Activated T-cell treated with anti-CD3 and anti-CD28 coated beads, Interleukin-2, amount 50 U/mL, for 4 hours (primary cell): ENCODE measurements at regions not wholly inside any gene's neighbourhood (a gene's known extent, or its start where the extent isn't known, plus 50 kb on each side); places are given as distances from the start of the nearest gene placed in this dataset.

Experiments
- ATAC-seq, 2 donors: fragments of 200-7000 bp; cut with Tn5 transposase; one replicate each; pipeline ENCODE4 v1.10.0; 2021
- DNase-seq: peaks from one replicate; pipeline ENCODE4 v3.0.0-alpha.2; 2020
- H3K27me3 Mint-ChIP-seq: one replicate; pipeline ENCODE4 v1.8.0; 2021; ENCODE audit warnings: low read depth, mixed read lengths
- H3K36me3 Mint-ChIP-seq: one replicate; pipeline ENCODE4 v1.8.0; 2022; ENCODE audit warnings: mixed read lengths; ENCODE audit not compliant: insufficient read depth
- H3K4me1 Mint-ChIP-seq: one replicate; pipeline ENCODE4 v1.8.0; 2021; ENCODE audit warnings: low read depth, mixed read lengths
- H3K4me3 Mint-ChIP-seq: one replicate; pipeline ENCODE4 v1.8.0; 2021; ENCODE audit warnings: mild to moderate bottlenecking, moderate library complexity, mixed read lengths
- H3K9me3 Mint-ChIP-seq: one replicate; pipeline ENCODE4 v1.8.0; 2021; ENCODE audit warnings: mixed read lengths

DNA sequence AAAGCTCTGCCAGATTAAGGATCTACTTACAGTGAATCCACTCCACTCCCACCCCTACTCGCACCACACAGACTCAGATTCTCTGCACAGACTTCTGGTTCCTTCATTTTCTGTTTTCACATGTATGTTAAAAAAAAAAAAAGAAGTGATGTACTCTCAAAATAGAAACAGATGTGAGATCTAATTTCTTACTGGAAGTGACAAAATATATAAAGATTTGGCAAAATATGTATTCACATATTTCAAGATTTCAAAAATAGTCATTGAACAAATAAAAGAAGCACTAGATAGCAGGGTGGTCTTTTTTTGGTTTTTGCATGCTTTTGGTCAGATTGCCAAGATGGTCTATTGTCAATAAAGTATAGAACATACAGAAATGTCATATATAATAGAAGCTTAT is 379.2 kb downstream of the TMEM167A start:
- Mint-ChIP-seq H3K27me3 (no peaks in the 10 kb centered on the region), H3K4me3 (no peak overlapping the region), H3K36me3 (no peaks in the 10 kb centered on the region), H3K9me3 (no peaks in the 10 kb centered on the region), H3K4me1 (no peaks in the 10 kb centered on the region)
- DNase-seq (no peak), ATAC-seq (no peak)

DNA sequence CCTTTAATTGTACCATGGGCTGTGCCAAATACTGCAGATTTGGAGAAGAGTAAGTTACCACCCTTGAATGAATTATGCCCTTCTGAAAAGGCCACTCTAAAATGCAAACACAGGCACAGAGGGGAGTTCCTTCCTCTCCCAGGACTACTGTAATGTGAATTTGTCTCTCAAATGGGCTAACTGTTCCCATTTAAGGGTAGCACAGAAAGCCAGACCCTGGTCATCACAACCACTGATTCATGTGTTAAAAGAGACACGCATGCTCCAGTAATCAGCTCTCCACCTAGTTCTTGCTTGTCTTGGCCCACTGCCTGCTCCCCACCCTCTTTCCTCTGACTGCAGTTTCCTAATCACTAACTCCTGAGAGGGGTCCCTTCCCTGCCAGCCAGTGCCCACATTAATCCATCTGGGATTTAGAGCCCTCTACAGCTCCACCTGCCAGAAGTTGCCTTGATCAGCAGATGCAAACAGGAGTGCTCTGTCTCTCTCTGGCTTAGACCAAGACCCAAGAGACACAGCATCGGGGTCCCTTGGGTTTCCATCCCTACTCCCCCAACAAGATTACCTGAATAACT is 382.4 kb downstream of the TMEM167A start:
- H3K4me1 Mint-ChIP-seq = no peaks in the 10 kb centered on the region
- ATAC-seq = no peak
- no peak for DNase-seq
- H3K36me3 Mint-ChIP-seq = no peaks in the 10 kb centered on the region
- no peak overlapping the region for H3K4me3 Mint-ChIP-seq
- H3K9me3 Mint-ChIP-seq = no peaks in the 10 kb centered on the region
- no peaks in the 10 kb centered on the region for H3K27me3 Mint-ChIP-seq

DNA sequence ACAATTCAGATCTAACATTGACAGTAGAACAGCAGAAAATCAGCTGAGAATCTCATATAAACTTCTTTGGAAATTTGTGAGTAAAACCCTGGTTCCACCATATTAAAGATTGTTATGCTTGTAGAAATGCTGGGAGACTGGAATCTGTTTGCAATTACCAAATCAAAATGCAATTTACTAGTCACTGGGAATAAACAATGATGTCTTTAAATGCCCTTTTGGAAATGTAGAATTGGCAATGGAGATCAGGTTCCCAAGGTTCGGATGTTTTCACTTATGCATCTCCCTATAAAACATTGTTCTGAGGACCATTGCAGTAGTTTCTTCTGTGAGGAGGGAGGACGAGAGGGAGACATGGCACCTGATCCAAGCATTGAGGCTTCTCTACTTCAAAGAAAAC is 384.4 kb downstream of the TMEM167A start:
- DNase-seq (no peak), ATAC-seq (no peak)
- Mint-ChIP-seq H3K27me3 (no peaks in the 10 kb centered on the region), H3K36me3 (no peaks in the 10 kb centered on the region), H3K4me1 (no peaks in the 10 kb centered on the region), H3K4me3 (no peak overlapping the region), H3K9me3 (no peaks in the 10 kb centered on the region)

DNA sequence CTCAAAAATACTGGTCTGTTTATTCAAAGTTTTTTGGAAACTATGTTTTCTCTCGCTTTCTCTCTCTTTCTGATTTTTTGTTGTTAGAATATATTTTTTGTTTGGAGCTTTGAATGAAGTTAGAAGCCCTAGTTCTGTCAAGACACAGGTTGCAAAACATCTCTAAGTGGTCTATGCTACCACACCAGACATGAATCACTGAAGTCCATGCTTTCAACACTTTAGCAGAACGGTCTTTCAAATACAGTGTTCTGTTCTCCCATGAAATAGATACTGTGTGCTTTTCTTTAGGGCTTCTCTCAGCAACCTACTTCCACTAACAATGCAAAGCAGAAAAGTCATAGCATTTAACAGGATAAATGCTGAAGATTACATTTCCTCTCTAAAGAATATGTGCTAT is 392.5 kb downstream of the TMEM167A start:
- ATAC-seq = no peak
- no peak overlapping the region for H3K4me3 Mint-ChIP-seq
- no peaks in the 10 kb centered on the region for H3K27me3 Mint-ChIP-seq

DNA sequence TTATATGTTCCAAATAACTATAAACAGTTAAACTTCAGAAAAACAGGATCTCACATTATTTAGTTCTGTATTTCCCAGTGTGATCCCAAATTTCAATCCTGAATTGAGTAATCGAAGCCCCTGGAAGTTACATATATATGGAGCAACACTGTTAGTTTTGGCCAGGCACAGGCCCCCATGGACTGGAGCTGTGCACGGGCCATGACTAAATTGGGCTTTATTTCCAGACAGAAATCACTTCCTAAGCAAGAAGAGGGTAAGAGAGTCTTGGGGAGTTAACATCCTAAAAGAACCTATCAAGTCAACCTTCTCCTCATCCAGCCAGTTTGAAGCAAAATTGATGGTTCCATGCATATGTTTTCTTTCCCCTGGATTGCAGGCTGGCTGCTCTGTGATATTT is 393.0 kb downstream of the TMEM167A start:
- Mint-ChIP-seq H3K27me3 (no peaks in the 10 kb centered on the region), H3K9me3 (no peaks in the 10 kb centered on the region), H3K36me3 (no peaks in the 10 kb centered on the region), H3K4me1 (no peaks in the 10 kb centered on the region), H3K4me3 (no peak overlapping the region)
- ATAC-seq (no peak), DNase-seq (no peak)

More for the DNA sequence above, 392.5 kb downstream of the TMEM167A start:
- DNase-seq = no peak
- Mint-ChIP-seq H3K36me3 (no peaks in the 10 kb centered on the region), H3K9me3 (no peaks in the 10 kb centered on the region), H3K4me1 (no peaks in the 10 kb centered on the region)

DNA sequence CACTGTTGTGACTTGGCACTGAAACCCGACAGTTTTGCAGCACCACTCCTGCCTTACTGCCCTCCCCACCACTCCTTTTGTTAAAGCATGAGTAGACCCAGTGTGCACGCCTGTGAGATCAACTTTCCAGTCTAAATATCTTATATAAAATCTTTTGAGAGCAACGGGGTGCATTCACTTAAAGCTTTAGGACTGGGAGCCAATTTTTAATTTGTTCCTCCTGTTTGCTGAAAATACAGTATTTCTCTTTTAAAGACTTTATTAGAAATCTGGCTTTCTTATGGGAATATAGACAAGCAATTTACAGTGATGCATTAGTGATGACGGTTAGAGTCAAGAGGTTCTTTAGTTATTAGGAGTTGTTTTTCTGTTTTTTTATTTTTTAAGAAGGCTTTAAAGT is 397.5 kb downstream of the TMEM167A start:
- Mint-ChIP-seq H3K4me3 (no peak overlapping the region), H3K9me3 (no peaks in the 10 kb centered on the region), H3K36me3 (no peaks in the 10 kb centered on the region), H3K27me3 (no peaks in the 10 kb centered on the region), H3K4me1 (peaks cover 16% of the 10 kb centered on the region)
- no peak for DNase-seq
- ATAC-seq = no peak

DNA sequence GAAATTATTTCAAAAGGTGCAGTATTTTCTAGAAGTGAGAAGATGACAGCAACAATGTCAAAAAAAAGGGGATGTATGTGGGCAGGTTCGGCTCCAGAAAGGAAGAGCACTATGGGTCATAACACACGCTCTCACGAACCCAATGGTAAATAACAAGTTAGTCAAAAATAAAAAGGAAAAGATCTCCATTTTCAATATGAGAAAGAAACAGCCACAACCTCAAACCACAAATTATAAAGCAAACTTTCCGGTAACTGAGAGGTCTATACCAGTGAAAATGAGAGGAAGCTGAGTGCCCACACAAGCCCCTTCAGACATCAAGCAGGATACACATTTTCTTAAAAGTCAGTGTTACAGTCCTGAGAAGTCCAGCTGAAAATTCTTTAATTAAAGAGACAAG is 398.5 kb upstream of the RPS23 start:
- Mint-ChIP-seq H3K27me3 (no peaks in the 10 kb centered on the region), H3K36me3 (no peaks in the 10 kb centered on the region), H3K4me1 (peaks cover 16% of the 10 kb centered on the region), H3K4me3 (peak overlapping the region; percentile 19), H3K9me3 (no peaks in the 10 kb centered on the region)
- ATAC-seq (peak; percentile 85 to 86), DNase-seq (no peak)

DNA sequence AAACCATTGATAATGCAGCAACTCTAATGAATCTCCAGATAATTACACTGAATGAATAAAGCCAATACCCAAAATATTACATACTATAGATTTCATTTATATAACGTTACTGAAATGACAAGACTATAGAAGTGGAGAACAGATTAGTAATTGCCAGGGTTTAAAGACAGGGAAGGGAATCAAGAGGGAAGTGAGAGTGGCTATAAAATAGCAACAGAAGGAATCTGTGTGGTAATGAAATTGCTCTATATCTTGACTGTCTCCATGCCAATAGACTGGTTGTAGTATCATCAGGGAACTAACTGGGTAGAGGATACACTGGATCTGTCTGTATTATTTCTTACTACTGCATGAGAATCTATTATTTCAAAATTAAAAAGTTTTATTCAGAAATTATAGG is 396.5 kb upstream of the RPS23 start:
- H3K27me3 Mint-ChIP-seq = no peaks in the 10 kb centered on the region
- no peak overlapping the region for H3K4me3 Mint-ChIP-seq
- H3K36me3 Mint-ChIP-seq = no peaks in the 10 kb centered on the region
- H3K9me3 Mint-ChIP-seq = no peaks in the 10 kb centered on the region
- ATAC-seq (no peak), DNase-seq (no peak)
- H3K4me1 Mint-ChIP-seq = peaks cover 16% of the 10 kb centered on the region

DNA sequence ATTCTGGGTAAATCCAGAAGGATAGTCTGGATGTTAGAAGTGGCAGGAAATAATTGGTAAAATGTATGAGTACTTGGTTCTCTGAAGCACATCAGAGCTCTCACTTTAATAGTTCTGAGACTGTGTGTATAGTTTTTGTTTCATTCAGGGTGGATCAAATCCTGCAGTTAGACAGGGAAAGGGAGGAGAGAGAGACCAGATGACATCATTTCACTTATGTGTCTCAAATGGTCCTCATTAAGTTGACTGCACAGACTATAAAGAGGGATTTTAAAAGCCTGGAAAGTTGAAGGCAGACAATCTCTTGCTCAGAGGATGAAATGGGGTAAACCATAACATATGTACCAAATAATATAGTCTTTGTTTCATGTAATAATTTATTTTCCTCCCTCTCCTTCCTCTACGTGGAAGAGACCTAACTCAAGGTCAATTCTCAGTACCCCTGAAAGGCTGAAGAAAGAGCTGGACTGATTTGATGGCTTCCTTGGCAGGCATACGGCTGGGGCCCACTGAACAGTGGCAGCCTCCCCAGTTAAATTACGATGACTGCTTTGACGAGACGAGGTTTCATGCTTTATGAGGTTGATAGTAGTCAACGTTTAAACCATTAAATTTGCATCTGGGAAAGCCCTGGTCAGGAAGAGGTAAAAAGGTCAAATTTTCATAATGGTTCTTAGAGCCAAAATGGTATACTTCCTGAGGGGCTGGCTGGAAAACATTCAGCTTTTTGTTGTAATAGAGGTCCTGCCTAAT is 395.1 kb upstream of the RPS23 start:
- peaks cover 16% of the 10 kb centered on the region for H3K4me1 Mint-ChIP-seq
- no peaks in the 10 kb centered on the region for H3K36me3 Mint-ChIP-seq
- no peak for DNase-seq
- no peaks in the 10 kb centered on the region for H3K9me3 Mint-ChIP-seq
- no peaks in the 10 kb centered on the region for H3K27me3 Mint-ChIP-seq
- no peak overlapping the region for H3K4me3 Mint-ChIP-seq
- ATAC-seq = peak in 1 of 2 donors; percentile 39

DNA sequence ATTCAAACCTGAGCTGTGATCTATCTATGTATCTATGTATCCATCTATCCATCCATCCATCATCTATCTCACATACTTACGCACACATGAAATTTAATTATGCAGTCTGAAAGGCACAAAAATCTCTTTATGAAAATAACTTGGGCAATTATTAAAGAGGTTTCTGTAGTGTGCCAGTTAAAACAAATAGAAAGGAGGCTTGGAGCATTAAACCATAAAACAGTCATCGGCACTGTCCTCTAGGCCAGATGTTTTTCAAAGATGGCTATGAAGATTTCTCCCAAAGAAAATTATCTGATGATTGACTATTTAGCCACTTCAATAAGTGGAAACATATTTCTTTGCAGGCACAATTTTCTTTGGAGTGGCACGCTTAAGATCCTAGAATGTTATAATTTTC is 392.5 kb upstream of the RPS23 start:
- ATAC-seq (no peak), DNase-seq (no peak)
- H3K36me3 Mint-ChIP-seq = no peaks in the 10 kb centered on the region
- no peaks in the 10 kb centered on the region for H3K9me3 Mint-ChIP-seq
- H3K4me1 Mint-ChIP-seq = no peaks in the 10 kb centered on the region
- H3K4me3 Mint-ChIP-seq = no peak overlapping the region
- peaks cover 3% of the 10 kb centered on the region for H3K27me3 Mint-ChIP-seq

DNA sequence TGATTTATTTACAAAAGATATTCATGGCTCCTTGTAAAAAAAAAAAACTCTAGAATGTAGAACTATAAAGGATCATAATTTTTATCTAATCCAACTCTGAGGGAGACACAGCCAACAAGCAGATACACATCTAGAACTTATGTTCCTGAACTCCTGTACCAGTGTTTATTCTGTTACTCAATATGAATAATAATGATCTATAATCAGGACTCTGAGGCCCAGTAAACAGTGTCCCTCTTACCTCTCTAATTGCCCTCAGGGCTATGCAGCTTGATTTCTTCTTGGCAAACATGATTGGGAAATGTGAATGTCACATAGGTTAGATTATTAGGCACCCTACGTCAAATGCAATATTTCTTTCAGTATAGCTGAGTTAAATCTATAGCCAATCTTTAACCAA is 391.6 kb upstream of the RPS23 start:
- H3K4me1 Mint-ChIP-seq = no peaks in the 10 kb centered on the region
- no peaks in the 10 kb centered on the region for H3K36me3 Mint-ChIP-seq
- no peaks in the 10 kb centered on the region for H3K9me3 Mint-ChIP-seq
- no peak for ATAC-seq
- DNase-seq = no peak
- H3K4me3 Mint-ChIP-seq = no peak overlapping the region
- peaks cover 3% of the 10 kb centered on the region for H3K27me3 Mint-ChIP-seq

DNA sequence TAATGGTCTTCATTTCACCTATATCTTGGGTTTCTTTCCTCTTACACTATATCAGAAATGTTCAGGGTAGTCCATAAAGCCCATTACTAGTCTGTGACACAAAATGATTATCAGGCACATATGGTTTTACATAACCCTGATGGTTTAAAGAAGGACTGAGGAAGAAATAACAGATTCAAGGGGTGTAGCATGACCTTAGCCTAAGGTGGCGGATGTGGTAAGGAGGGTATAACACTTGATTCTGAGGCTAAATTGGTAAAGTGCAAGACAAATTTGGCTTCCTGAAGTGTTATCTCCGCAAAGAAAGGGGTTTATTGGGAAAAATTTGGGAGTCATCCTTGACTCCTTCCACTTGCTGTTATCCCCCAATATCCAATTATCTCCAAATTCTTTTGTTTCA is 388.2 kb upstream of the RPS23 start:
- no peak for DNase-seq
- Mint-ChIP-seq H3K36me3 (no peaks in the 10 kb centered on the region), H3K27me3 (peaks cover 3% of the 10 kb centered on the region), H3K9me3 (no peaks in the 10 kb centered on the region), H3K4me1 (no peaks in the 10 kb centered on the region), H3K4me3 (no peak overlapping the region)
- ATAC-seq = no peak

DNA sequence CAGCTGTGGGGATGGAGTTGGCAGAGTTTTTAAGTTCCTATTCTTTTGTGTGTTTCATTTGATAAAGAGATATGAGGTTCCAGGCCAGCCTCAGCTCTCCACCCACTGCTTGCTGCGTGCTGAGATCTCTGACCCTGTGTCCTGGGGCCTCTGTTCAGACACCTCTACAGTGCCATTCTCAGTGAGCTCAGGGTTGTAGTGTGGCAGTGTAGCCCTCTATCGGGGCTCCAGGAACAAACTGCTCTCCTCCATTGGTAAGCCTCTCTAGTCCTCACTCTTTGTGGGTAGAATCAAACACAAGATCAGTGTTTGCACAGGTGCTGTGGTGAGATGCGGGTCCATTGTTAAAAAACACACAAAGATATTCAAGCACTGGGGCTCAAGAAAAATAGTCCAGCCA is 386.6 kb upstream of the RPS23 start:
- Mint-ChIP-seq H3K4me3 (no peak overlapping the region), H3K27me3 (peaks cover 3% of the 10 kb centered on the region), H3K9me3 (no peaks in the 10 kb centered on the region), H3K36me3 (no peaks in the 10 kb centered on the region), H3K4me1 (no peaks in the 10 kb centered on the region)
- no peak for ATAC-seq
- DNase-seq = no peak

DNA sequence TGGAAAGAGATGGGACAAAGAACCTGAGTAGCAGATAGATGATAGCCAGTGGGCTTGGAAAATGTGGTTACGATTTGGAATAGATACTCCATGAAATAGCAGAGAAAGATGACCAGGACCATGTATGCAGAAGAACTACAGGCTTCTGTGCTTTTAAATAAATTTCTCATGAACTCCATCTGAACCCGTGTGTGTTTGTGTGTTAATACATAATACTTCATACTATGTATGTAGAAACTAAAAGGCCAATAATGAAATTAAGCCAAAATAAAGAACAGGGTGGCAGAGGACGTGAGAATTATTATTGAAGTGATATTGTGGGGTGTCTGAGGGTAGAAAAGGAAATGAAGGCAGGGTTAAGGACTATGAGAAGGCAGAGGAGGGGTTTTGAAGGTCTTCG is 385.1 kb upstream of the RPS23 start:
- ATAC-seq (no peak), DNase-seq (no peak)
- H3K27me3 Mint-ChIP-seq = peaks cover 3% of the 10 kb centered on the region
- no peak overlapping the region for H3K4me3 Mint-ChIP-seq
- H3K36me3 Mint-ChIP-seq = no peaks in the 10 kb centered on the region
- no peaks in the 10 kb centered on the region for H3K9me3 Mint-ChIP-seq
- H3K4me1 Mint-ChIP-seq = no peaks in the 10 kb centered on the region

DNA sequence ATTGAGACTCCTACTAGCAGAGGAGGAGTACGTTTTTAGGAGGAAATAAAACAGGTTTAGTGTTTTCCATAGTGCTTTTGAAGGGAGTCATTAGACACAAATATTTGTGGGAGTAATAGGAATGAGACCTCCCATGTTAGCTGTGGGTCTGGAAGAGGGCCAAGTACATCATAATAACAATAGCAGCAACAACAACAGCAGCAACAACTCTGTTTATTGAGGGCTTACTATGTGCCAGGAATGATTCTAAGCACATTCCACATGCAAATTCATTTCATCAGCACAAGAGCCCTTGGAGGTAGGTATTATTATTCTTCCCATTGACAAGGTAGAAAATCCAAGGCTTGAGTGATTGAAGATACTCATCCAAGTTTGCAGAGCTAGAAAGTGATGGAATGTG is 384.2 kb upstream of the RPS23 start:
- Mint-ChIP-seq H3K9me3 (no peaks in the 10 kb centered on the region), H3K4me1 (no peaks in the 10 kb centered on the region), H3K36me3 (no peaks in the 10 kb centered on the region), H3K27me3 (peaks cover 3% of the 10 kb centered on the region), H3K4me3 (no peak overlapping the region)
- DNase-seq (no peak), ATAC-seq (no peak)
